ENCODE measurements at regions not wholly inside any gene's neighbourhood (a gene's known extent, or its start where the extent isn't known, plus 50 kb on each side); places are given as distances from the start of the nearest gene placed in this dataset.

DNA sequence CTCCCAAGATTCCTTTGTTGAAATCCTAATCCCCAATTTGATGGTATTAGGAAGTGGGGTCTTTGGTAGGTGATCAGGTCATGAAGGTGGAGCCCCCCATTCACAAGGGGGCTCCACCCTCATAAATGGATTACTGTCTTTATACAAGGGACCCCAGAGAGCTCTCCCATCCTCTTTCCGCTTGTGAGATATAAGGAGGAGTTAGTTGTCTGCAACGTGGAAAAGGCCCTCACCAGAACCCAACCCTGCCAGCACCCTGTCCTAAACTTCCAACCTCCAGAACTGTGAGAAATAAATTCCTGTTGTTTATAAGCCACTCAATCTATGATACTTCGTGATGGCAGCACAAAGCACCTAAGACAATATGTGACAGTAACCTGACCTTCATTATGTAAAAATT, 684.1 kb upstream of the HS6ST1 start:
- no peaks in the 10 kb centered on the region for H3K9me3 ChIP-seq
- no peak overlapping the region for H3K27ac ChIP-seq
- no peak overlapping the region for H3K4me3 ChIP-seq
- DNase-seq, result no peak
- H3K36me3 ChIP-seq, result no peaks in the 10 kb centered on the region
- in situ Hi-C loops (cut with MboI; ENCODE audit: low sequenced_read_pairs in 4 of 4) (no loop called here), intact Hi-C loops (cut with DNase I; ENCODE audit: low total_unique reads) (no loop called here)
- TF ChIP-seq, protein P1, sequence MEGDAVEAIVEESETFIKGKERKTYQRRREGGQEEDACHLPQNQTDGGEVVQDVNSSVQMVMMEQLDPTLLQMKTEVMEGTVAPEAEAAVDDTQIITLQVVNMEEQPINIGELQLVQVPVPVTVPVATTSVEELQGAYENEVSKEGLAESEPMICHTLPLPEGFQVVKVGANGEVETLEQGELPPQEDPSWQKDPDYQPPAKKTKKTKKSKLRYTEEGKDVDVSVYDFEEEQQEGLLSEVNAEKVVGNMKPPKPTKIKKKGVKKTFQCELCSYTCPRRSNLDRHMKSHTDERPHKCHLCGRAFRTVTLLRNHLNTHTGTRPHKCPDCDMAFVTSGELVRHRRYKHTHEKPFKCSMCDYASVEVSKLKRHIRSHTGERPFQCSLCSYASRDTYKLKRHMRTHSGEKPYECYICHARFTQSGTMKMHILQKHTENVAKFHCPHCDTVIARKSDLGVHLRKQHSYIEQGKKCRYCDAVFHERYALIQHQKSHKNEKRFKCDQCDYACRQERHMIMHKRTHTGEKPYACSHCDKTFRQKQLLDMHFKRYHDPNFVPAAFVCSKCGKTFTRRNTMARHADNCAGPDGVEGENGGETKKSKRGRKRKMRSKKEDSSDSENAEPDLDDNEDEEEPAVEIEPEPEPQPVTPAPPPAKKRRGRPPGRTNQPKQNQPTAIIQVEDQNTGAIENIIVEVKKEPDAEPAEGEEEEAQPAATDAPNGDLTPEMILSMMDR (IDR thresholded peaks at IDR 0.05 in 4 of 5, conservative IDR thresholded peaks at IDR 0.05 in 1 of 5), result no peak
- no peak for TF ChIP-seq POLR2A (IDR thresholded peaks at IDR 0.05)
- no peak for ATAC-seq
- no peaks in the 10 kb centered on the region for H3K27me3 ChIP-seq
- H3K4me1 ChIP-seq, result no peaks in the 10 kb centered on the region

DNA sequence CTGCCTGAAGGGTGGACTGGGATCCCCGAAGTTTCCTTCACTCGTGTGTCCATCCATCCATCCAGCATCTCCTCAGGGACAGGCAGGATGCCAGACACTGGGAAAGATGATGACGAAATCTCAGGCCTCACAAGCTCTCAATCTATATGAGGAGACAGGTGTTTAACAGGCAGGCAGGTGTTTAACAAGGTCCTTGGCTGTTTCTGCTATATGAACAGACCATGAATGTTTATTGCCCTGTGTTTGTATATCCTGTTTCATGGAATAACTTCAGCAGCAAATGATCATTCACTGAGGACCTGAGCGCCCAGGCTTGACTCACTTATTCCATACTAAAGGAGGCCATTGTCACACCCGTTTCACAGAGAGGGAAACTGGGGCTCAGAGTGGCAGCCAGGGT, 685.8 kb upstream of the HS6ST1 start:
- H3K9me3 ChIP-seq, result no peaks in the 10 kb centered on the region
- no peaks in the 10 kb centered on the region for H3K4me1 ChIP-seq
- ATAC-seq (no peak), DNase-seq (no peak)
- intact Hi-C loops (cut with DNase I; ENCODE audit: low total_unique reads) (no loop called here), in situ Hi-C loops (cut with MboI; ENCODE audit: low sequenced_read_pairs in 4 of 4) (no loop called here)
- no peaks in the 10 kb centered on the region for H3K27me3 ChIP-seq
- H3K27ac ChIP-seq, result no peak overlapping the region
- H3K4me3 ChIP-seq, result no peak overlapping the region
- H3K36me3 ChIP-seq, result no peaks in the 10 kb centered on the region
- TF ChIP-seq, protein P1 (IDR thresholded peaks at IDR 0.05 in 4 of 5, conservative IDR thresholded peaks at IDR 0.05 in 1 of 5), result no peak
- no peak for TF ChIP-seq POLR2A (IDR thresholded peaks at IDR 0.05)

GRCh38 chr2:129004940-129005490, 686.3 kb upstream of the HS6ST1 start:
- TF ChIP-seq POLR2A (IDR thresholded peaks at IDR 0.05), result no peak
- TF ChIP-seq, protein P1 (IDR thresholded peaks at IDR 0.05 in 4 of 5, conservative IDR thresholded peaks at IDR 0.05 in 1 of 5), result no peak
- intact Hi-C loops (cut with DNase I; ENCODE audit: low total_unique reads) (no loop called here), in situ Hi-C loops (cut with MboI; ENCODE audit: low sequenced_read_pairs in 4 of 4) (no loop called here)
- no peak for ATAC-seq
- H3K27ac ChIP-seq, result no peak overlapping the region
- no peaks in the 10 kb centered on the region for H3K27me3 ChIP-seq
- H3K4me3 ChIP-seq, result no peak overlapping the region
- DNase-seq, result no peak
- H3K9me3 ChIP-seq, result no peaks in the 10 kb centered on the region
- no peaks in the 10 kb centered on the region for H3K36me3 ChIP-seq
- H3K4me1 ChIP-seq, result no peaks in the 10 kb centered on the region

GRCh38 chr2:129006135-129006886, 687.6 kb upstream of the HS6ST1 start:
- in situ Hi-C loops (cut with MboI; ENCODE audit: low sequenced_read_pairs in 4 of 4) (no loop called here), intact Hi-C loops (cut with DNase I; ENCODE audit: low total_unique reads) (no loop called here)
- no peaks in the 10 kb centered on the region for H3K27me3 ChIP-seq
- TF ChIP-seq, protein P1 (IDR thresholded peaks at IDR 0.05 in 4 of 5, conservative IDR thresholded peaks at IDR 0.05 in 1 of 5), result no peak
- TF ChIP-seq POLR2A (IDR thresholded peaks at IDR 0.05), result no peak
- no peak overlapping the region for H3K27ac ChIP-seq
- DNase-seq, result no peak
- H3K36me3 ChIP-seq, result no peaks in the 10 kb centered on the region
- no peaks in the 10 kb centered on the region for H3K4me1 ChIP-seq
- no peaks in the 10 kb centered on the region for H3K9me3 ChIP-seq
- ATAC-seq, result no peak
- H3K4me3 ChIP-seq, result no peak overlapping the region
